ENCODE measurements at regions not wholly inside any gene's neighbourhood (a gene's known extent, or its start where the extent isn't known, plus 50 kb on each side); places are given as distances from the start of the nearest gene placed in this dataset.

DNA sequence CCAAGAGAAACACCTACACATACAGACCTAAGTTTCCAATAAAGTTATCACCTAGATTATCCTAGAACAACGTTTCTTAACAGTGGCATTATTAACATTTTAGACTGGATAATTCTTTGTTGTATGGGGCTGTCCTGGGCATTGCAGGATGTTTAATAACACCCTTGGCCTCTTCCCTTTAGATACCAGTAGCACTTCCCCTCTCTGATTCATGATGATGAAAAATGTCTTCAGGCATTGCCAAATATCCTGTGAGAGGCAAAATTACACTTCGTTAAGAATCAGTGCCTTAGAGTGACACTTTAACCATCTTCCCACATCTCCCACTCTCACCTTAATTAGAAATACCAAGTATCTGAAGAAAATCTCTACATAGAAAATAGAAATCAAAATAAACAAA is 352.6 kb downstream of the CGGBP1 start:
- TF ChIP-seq, protein P1, sequence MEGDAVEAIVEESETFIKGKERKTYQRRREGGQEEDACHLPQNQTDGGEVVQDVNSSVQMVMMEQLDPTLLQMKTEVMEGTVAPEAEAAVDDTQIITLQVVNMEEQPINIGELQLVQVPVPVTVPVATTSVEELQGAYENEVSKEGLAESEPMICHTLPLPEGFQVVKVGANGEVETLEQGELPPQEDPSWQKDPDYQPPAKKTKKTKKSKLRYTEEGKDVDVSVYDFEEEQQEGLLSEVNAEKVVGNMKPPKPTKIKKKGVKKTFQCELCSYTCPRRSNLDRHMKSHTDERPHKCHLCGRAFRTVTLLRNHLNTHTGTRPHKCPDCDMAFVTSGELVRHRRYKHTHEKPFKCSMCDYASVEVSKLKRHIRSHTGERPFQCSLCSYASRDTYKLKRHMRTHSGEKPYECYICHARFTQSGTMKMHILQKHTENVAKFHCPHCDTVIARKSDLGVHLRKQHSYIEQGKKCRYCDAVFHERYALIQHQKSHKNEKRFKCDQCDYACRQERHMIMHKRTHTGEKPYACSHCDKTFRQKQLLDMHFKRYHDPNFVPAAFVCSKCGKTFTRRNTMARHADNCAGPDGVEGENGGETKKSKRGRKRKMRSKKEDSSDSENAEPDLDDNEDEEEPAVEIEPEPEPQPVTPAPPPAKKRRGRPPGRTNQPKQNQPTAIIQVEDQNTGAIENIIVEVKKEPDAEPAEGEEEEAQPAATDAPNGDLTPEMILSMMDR (optimal IDR thresholded peaks at IDR 0.05 in 1 of 3, IDR thresholded peaks at IDR 0.05 in 1 of 3, conservative IDR thresholded peaks at IDR 0.05 in 1 of 3; ENCODE audit: extremely low read depth in 1 of 3, insufficient read depth in 2 of 3, low read length in 3 of 3) = no peak
- no peak for TF ChIP-seq EZH2 (IDR thresholded peaks at IDR 0.05; ENCODE audit: low read length)

All from keratinocyte (primary cell).